H1 (cell line): ENCODE measurements at regions not wholly inside any gene's neighbourhood (a gene's known extent, or its start where the extent isn't known, plus 50 kb on each side); places are given as distances from the start of the nearest gene placed in this dataset.

Experiments
- CTCF ChIA-PET: fragments of 300-600 bp; sonication (Branson Sonifier 250); formaldehyde crosslinking; loops from one replicate; lab custom pipeline; 2021; ENCODE audit not compliant: partially characterized antibody; lab: Charles Lee
- POLR2A ChIA-PET: fragments of 300-600 bp; sonication (Branson Sonifier 250); formaldehyde crosslinking; loops from one replicate; lab custom pipeline; 2021; ENCODE audit warnings: inconsistent platforms; ENCODE audit not compliant: partially characterized antibody; lab: Charles Lee
- DNase-seq, 2 experiments: peaks; one replicate each; pipeline versions ENCODE4 v3.0.0 to v3.0.0-alpha.2; 2010 to 2022; ENCODE audit warnings: low spot score in 2 of 2, low read depth in 1 of 2, mixed read lengths in 1 of 2
- FAIRE-seq: peaks from 2 replicates; lab custom pipeline; 2011; peaks lifted over from hg19 to GRCh38; lab: Jason Lieb, UNC
- H2AFZ ChIP-seq: 2 replicates; pipeline ENCODE4 v1.8.1; 2012; ENCODE audit warnings: low read length, inconsistent platforms
- H2AK5ac ChIP-seq: 2 replicates; pipeline ENCODE4 v1.6.1; 2013; ENCODE audit warnings: low read depth, low read length
- H2BK120ac ChIP-seq: replicated peaks from 2 replicates; pipeline ENCODE3; 2013; ENCODE audit warnings: low read depth, low read length, inconsistent platforms
- H2BK12ac ChIP-seq: 2 replicates; pipeline ENCODE4 v1.6.1; 2013; ENCODE audit warnings: low read depth, low read length
- H2BK15ac ChIP-seq: 2 replicates; pipeline ENCODE4 v1.6.1; 2013; ENCODE audit warnings: low read length
- H2BK20ac ChIP-seq: 2 replicates; pipeline ENCODE4 v1.6.1; 2013; ENCODE audit warnings: low read length
- H2BK5ac ChIP-seq: 2 replicates; pipeline ENCODE4 v1.6.1; 2013; ENCODE audit warnings: low read depth, low read length
- H3K14ac ChIP-seq: 2 replicates; pipeline ENCODE4 v1.6.1; 2013; ENCODE audit warnings: inconsistent platforms; ENCODE audit not compliant: insufficient read length
- H3K18ac ChIP-seq: 2 replicates; pipeline ENCODE4 v1.6.1; 2013; ENCODE audit warnings: low read length; ENCODE audit errors: extremely low read depth
- H3K23ac ChIP-seq: 2 replicates; pipeline ENCODE4 v1.6.1; 2013; ENCODE audit warnings: inconsistent platforms; ENCODE audit not compliant: insufficient read length
- H3K23me2 ChIP-seq: 2 replicates; pipeline ENCODE4 v1.6.1; 2013; ENCODE audit warnings: low read depth, low read length
- H3K27ac ChIP-seq: 2 replicates; pipeline ENCODE4 v1.6.1; 2011; ENCODE audit warnings: low read depth, low read length, inconsistent platforms
- H3K27me3 ChIP-seq, 4 experiments: replicated peaks in 1 of 4; 1 replicate in 1 of 4; 2 replicates in 3 of 4; pipeline versions ENCODE4 v1.6.1 to v1.8.1; 2011 to 2013; ENCODE audit warnings: low read length in 3 of 4, mild to moderate bottlenecking in 3 of 4, inconsistent platforms in 2 of 4, mixed read lengths in 2 of 4, moderate library complexity in 1 of 4; ENCODE audit not compliant: control insufficient read depth in 3 of 4, insufficient read depth in 3 of 4; ENCODE audit errors: extremely low read depth in 1 of 4
- H3K36me3 ChIP-seq, 4 experiments: 2 replicates each; pipeline versions ENCODE4 v1.6.1 to v1.8.1; 2011 to 2013; ENCODE audit warnings: mild to moderate bottlenecking in 4 of 4, low read length in 3 of 4, moderate library complexity in 2 of 4, control low read depth in 1 of 4, inconsistent platforms in 1 of 4; ENCODE audit not compliant: insufficient read depth in 4 of 4, control insufficient read depth in 2 of 4
- H3K4ac ChIP-seq: replicated peaks from 2 replicates; pipeline ENCODE3; 2013; ENCODE audit warnings: low read length, low read depth, mixed read lengths, inconsistent platforms; ENCODE audit not compliant: insufficient read length
- H3K4me1 ChIP-seq, 4 experiments: replicated peaks in 1 of 4; 1 replicate in 1 of 4; 2 replicates in 3 of 4; pipeline versions ENCODE4 v1.6.1 to v1.8.1; 2011 to 2013; ENCODE audit warnings: low read length in 3 of 4, inconsistent platforms in 2 of 4, mixed read lengths in 1 of 4; ENCODE audit not compliant: insufficient read depth in 4 of 4, control insufficient read depth in 3 of 4
- H3K4me2 ChIP-seq, 2 experiments: 2 replicates each; pipeline versions ENCODE4 v1.6.1 to v1.8.1; 2011 to 2013; ENCODE audit warnings: low read depth in 2 of 2, low read length in 2 of 2, control low read depth in 1 of 2, inconsistent platforms in 1 of 2, mild to moderate bottlenecking in 1 of 2; ENCODE audit not compliant: insufficient read depth in 1 of 2
- H3K4me3 ChIP-seq, 4 experiments: fragments of 200-600, 300-600 bp in 1 of 4; sonication (generic), shearing (Covaris generic), sonication (Bioruptor Twin) in 1 of 4; 2 replicates each; pipeline versions ENCODE4 v1.5.1 to v1.8.1; 2011 to 2016; ENCODE audit warnings: low read length in 4 of 4, low read depth in 3 of 4, control low read depth in 2 of 4, inconsistent platforms in 2 of 4, mild to moderate bottlenecking in 2 of 4, mixed read lengths in 1 of 4, moderate library complexity in 1 of 4; ENCODE audit not compliant: insufficient read depth in 2 of 4; ENCODE audit errors: extremely low read depth in 1 of 4
- H3K56ac ChIP-seq: replicated peaks from 2 replicates; pipeline ENCODE3; 2013; ENCODE audit warnings: low read depth, mild to moderate bottlenecking, mixed read lengths, low read length, inconsistent platforms; ENCODE audit not compliant: insufficient read length
- H3K79me1 ChIP-seq: 2 replicates; pipeline ENCODE4 v1.6.1; 2013; ENCODE audit warnings: low read depth, low read length, control low read depth
- H3K79me2 ChIP-seq, 2 experiments: 2 replicates each; pipeline versions ENCODE4 v1.6.1 to v1.8.1; 2012 to 2013; ENCODE audit warnings: low read length in 2 of 2, mild to moderate bottlenecking in 2 of 2, inconsistent platforms in 1 of 2; ENCODE audit not compliant: insufficient read depth in 2 of 2, control insufficient read depth in 1 of 2
- H3K9ac ChIP-seq, 4 experiments: replicated peaks in 1 of 4; 1 replicate in 1 of 4; 2 replicates in 3 of 4; pipeline versions ENCODE4 v1.6.1 to v1.8.1; 2011 to 2013; ENCODE audit warnings: low read depth in 3 of 4, low read length in 3 of 4, control low read depth in 2 of 4, mild to moderate bottlenecking in 2 of 4, moderate library complexity in 2 of 4, inconsistent platforms in 1 of 4; ENCODE audit errors: extremely low read depth in 1 of 4
- H3K9me3 ChIP-seq, 2 experiments: 2 replicates each; pipeline versions ENCODE4 v1.6.1 to v1.8.1; 2012 to 2013; ENCODE audit warnings: mild to moderate bottlenecking in 2 of 2, moderate library complexity in 2 of 2, control low read depth in 1 of 2, inconsistent platforms in 1 of 2, low read depth in 1 of 2, low read length in 1 of 2, mixed read lengths in 1 of 2; ENCODE audit not compliant: insufficient read depth in 2 of 2
- H4K20me1 ChIP-seq, 2 experiments: replicated peaks in 1 of 2; 2 replicates each; pipeline versions ENCODE3 to v1.8.1; 2011 to 2013; ENCODE audit warnings: inconsistent platforms in 2 of 2, low read length in 2 of 2, mild to moderate bottlenecking in 1 of 2; ENCODE audit not compliant: insufficient read depth in 2 of 2, control insufficient read depth in 1 of 2
- H4K5ac ChIP-seq: 2 replicates; pipeline ENCODE4 v1.6.1; 2013; ENCODE audit warnings: low read length, low read depth, mixed read lengths, inconsistent platforms; ENCODE audit not compliant: insufficient read length
- H4K8ac ChIP-seq: 2 replicates; pipeline ENCODE4 v1.8.0; 2013; ENCODE audit warnings: mild to moderate bottlenecking, moderate library complexity, low read length, inconsistent platforms; ENCODE audit not compliant: insufficient read depth; ENCODE audit errors: extremely low read depth
- H4K91ac ChIP-seq: replicated peaks from 2 replicates; pipeline ENCODE3; 2013; ENCODE audit warnings: low read length, mixed read lengths, inconsistent platforms; ENCODE audit not compliant: insufficient read length
- ASH2L ChIP-seq: fragments of 200-600, 300-600 bp; sonication (generic); IDR thresholded peaks from one replicate; pipeline ENCODE4 v1.7.1; 2017; ENCODE audit warnings: low read length
- RXRA ChIP-seq: IDR thresholded peaks from 2 replicates; pipeline ENCODE4 v1.6.1; 2011; ENCODE audit warnings: low read depth, mild to moderate bottlenecking, low read length, moderate library complexity; ENCODE audit not compliant: insufficient read depth
- SIRT6 ChIP-seq: IDR thresholded peaks from one replicate; pipeline ENCODE4 v1.7.1; 2012; ENCODE audit warnings: low read length, inconsistent platforms
- SIX5 ChIP-seq: IDR thresholded peaks from 2 replicates; pipeline ENCODE4 v1.6.1; 2011; ENCODE audit warnings: mild to moderate bottlenecking, low read depth, low read length
- WGBS, 2 experiments: shearing (Covaris generic) in 1 of 2; methylation state at CpG; one replicate each; pipeline versions ENCODE4 v1.1.6 to v1.1.7; 2013 to 2015; ENCODE audit warnings: low lambda C conversion rate in 2 of 2, mixed read lengths in 2 of 2, inconsistent platforms in 1 of 2, low coverage in 1 of 2, missing lambda C conversion rate in 1 of 2; ENCODE audit not compliant: insufficient replicate concordance in 2 of 2, insufficient coverage in 1 of 2, insufficient read length in 1 of 2; ENCODE audit errors: extremely low coverage in 1 of 2, missing lambda C conversion rate in 1 of 2; 5-methylcytosine and 5-hydroxymethylcytosine counted together

DNA sequence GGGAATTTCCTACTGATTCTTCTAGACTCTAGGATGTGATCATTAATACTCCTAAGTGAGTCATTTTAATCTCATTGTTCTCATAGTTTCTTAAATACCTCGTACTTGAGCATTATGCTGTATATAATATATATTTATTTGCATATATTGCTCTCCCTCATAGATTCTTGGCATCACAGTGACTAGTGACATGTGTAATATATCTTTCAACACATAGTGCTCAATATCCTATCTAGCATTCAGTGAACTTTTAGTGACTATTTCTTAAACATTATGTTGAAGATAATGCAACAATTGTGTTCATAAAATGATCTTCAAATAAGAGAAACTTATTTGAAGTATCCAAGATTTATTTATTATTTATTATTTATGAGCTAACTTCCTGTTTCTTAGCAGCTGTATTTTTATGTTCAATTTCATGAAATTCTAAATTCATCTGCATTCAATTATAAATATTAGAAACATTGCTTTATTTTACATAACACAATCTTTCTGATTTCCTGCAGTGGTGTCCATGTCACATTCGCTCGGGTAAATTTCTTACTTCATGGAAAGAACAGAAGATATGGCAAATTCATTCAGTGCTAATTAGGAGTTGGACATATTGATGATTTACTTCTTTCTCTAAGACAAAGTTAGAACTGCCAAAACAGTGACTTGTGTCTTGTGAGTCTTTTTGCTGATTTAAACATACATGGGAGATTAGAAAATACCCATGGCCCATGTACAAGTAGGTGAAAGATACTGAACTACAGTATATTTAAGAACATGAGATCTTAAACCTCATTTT is 1095.5 kb upstream of the IGFBP7 start:
- Histone ChIP-seq H3K4me2 (no peak overlapping the region), H3K79me2 (no peaks in the 10 kb centered on the region), H3K27ac (no peak overlapping the region), H2BK20ac (no peak overlapping the region), H3K4me3 (no peak overlapping the region), H2BK5ac (no peak overlapping the region), H3K36me3 (no peaks in the 10 kb centered on the region), H3K79me1 (no peaks in the 10 kb centered on the region), H3K18ac (no peak overlapping the region), H3K9me3 (no peaks in the 10 kb centered on the region), H2AK5ac (no peak overlapping the region), H2BK12ac (no peak overlapping the region), H3K4ac (no peak overlapping the region), H2AFZ (no peak overlapping the region), H3K27me3 (no peaks in the 10 kb centered on the region), H4K5ac (no peak overlapping the region), H2BK120ac (no peak overlapping the region), H3K9ac (no peak overlapping the region), H2BK15ac (no peak overlapping the region), H3K23me2 (no peaks in the 10 kb centered on the region), H3K14ac (no peak overlapping the region), H3K23ac (no peak overlapping the region), H4K8ac (no peak overlapping the region), H3K56ac (no peak overlapping the region), H3K4me1 (no peaks in the 10 kb centered on the region), H4K20me1 (no peaks in the 10 kb centered on the region), H4K91ac (no peak overlapping the region)
- 92% methylated on average over 3 of the region's 3 CpGs; no CpG with 5 or more reads in 1 of the 2 experiments for WGBS, 2 experiments
- FAIRE-seq = no peak
- no peak for DNase-seq
- ChIA-PET POLR2A (no interaction called here), CTCF (interaction anchor here (0.6 kb wide), 1 partner anchor 134 kb away, joined by 3 read pairs; no protein-coding TSS in a partner anchor)
- TF ChIP-seq SIRT6 = no peak
- no peak for TF ChIP-seq ASH2L
- no peak for TF ChIP-seq RXRA
- TF ChIP-seq SIX5 = no peak
